IPS-18c (cell line): ENCODE measurements at regions not wholly inside any gene's neighbourhood (a gene's known extent, or its start where the extent isn't known, plus 50 kb on each side); places are given as distances from the start of the nearest gene placed in this dataset.

Experiments
- H3K4me3 ChIP-seq: 2 replicates; pipeline ENCODE4 v1.7.0; 2013; ENCODE audit warnings: low read depth, mild to moderate bottlenecking, low read length, moderate library complexity; ENCODE audit not compliant: insufficient read depth
- H3K9me3 ChIP-seq: one replicate; pipeline ENCODE4 v1.6.1; 2013; ENCODE audit warnings: mild to moderate bottlenecking, low read length, moderate library complexity; ENCODE audit not compliant: control insufficient read depth, insufficient read depth

- no peak overlapping the region for H3K4me3 ChIP-seq
- no peaks in the 10 kb centered on the region for H3K9me3 ChIP-seq
These were observed 263.4 kb upstream of the MAN1A1 start for GRCh38 chr6:119612911-119613381.

DNA sequence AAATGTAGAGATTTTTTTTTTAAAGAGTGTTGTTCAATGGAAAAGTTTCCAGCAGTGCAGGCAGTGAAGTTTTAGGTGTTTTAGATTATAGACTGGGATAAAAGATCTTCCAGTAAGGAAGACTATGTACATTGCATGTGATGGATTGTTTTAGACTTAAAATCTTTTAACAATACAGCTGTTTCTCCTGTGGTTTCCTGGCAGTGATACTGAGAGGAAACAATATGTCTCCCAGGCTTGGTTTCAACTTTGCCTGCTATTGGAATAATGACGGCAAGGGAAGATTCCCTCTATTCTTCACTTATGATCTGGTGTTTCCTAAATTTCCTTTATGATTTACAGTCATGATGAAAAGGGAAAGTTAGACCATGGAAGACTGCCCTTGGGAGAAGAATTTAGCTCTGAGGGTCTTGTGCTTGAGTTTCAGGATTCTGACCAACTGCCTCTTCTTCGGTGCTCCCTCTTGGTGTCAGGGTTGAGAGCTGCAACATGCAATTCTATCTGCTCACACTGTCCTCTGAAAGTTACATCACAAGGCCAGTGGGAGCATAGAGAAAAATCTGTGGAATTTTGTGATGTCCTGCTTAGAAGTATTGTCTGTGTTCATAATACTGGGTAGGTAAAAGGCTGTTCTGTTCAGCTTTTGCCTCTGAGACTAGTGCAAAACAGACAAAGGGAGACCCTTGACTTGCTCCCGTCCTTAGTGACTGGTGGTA, 262.8 kb upstream of the MAN1A1 start:
- H3K9me3 ChIP-seq, result no peaks in the 10 kb centered on the region
- H3K4me3 ChIP-seq, result no peak overlapping the region

GRCh38 chr6:119610754-119611153, 261.2 kb upstream of the MAN1A1 start:
- Histone ChIP-seq H3K9me3 (no peaks in the 10 kb centered on the region), H3K4me3 (no peak overlapping the region)

GRCh38 chr6:119610265-119610664, 260.7 kb upstream of the MAN1A1 start:
- no peaks in the 10 kb centered on the region for H3K9me3 ChIP-seq
- H3K4me3 ChIP-seq, result no peak overlapping the region

- no peaks in the 10 kb centered on the region for H3K9me3 ChIP-seq
- no peak overlapping the region for H3K4me3 ChIP-seq
These were observed 260.3 kb upstream of the MAN1A1 start for GRCh38 chr6:119609865-119610264.

GRCh38 chr6:119608994-119609393, 259.4 kb upstream of the MAN1A1 start:
- H3K9me3 ChIP-seq, result no peaks in the 10 kb centered on the region
- no peak overlapping the region for H3K4me3 ChIP-seq

DNA sequence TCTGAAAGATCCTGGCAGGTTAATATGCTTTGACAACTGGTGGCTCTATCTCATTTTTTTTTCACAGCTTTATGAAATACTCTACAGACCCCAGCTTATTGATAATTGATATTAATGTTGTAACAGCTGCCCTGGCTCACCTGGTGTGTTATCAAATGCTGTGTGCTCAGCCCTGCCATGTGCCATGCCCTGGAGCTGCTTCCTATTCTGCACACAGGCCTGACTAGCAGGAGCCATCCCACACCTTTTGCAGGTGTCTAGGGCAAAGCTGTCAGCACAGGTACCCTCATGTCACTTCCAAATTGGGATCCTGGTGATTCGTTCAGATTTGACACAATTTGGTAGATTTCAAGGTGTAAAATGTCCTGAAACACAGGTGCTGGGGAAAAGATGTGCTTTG, 254.6 kb upstream of the MAN1A1 start:
- Histone ChIP-seq H3K4me3 (no peak overlapping the region), H3K9me3 (no peaks in the 10 kb centered on the region)

DNA sequence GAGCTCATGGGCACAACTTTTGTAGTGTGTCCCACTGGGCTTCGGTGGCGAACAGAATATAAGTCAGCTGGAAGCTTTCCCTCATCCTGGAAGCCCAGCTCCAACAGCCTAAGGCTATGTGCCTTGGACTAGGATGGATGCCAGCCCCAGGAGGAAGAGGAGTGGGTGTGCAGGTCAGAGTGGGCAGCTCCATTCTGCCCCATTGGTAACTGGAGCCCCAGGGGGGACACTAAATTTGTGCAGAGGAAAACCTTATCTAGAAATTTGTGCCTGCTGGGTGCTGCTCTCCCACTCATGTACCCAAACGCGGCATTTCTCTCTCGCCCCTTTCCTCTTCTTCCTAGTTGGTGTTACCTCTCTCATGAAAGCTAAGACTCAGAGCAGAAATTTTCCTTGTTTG, 253.9 kb upstream of the MAN1A1 start:
- Histone ChIP-seq H3K9me3 (no peaks in the 10 kb centered on the region), H3K4me3 (no peak overlapping the region)

- no peak overlapping the region for H3K4me3 ChIP-seq
- H3K9me3 ChIP-seq, result no peaks in the 10 kb centered on the region
These were observed 252.9 kb upstream of the MAN1A1 start for GRCh38 chr6:119602215-119603178.

DNA sequence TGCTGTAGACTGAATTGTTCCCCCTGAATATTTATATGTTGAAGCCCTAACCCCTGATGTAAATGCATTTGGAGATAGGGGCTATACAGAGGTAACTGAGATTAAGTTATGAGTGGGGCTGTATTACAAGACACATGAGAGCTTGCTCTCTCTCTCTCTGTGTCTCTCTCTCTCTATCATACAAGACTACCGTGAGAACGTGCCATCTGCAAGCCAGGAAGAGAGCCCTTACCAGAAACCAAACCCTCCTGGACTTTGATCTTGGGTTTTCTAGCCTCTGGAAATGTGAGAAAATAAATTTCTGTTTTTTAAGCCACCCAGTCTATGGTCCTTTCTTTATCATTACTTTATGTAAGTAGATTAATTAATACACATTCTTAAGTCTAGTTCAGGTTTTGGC, 249.3 kb upstream of the MAN1A1 start:
- no peaks in the 10 kb centered on the region for H3K9me3 ChIP-seq
- H3K4me3 ChIP-seq, result no peak overlapping the region

DNA sequence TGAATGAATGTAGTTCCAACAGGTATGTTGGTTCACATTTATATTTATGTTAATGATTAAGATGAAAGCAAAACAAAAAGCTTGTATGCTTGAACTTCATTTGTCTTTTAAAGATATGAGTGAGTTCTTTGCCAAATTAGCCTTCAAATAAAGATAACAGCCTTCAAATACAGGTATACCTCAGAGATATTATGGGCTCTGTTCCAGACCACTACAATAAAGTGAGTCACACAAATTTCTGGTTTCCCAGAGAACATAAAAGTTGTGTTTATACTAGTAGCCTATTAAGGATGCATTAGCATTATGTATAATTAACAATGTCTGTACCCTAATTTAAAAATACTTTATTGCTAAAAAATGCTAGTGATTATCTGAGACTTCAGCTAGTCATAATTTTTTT, 245.3 kb upstream of the MAN1A1 start:
- no peak overlapping the region for H3K4me3 ChIP-seq

DNA sequence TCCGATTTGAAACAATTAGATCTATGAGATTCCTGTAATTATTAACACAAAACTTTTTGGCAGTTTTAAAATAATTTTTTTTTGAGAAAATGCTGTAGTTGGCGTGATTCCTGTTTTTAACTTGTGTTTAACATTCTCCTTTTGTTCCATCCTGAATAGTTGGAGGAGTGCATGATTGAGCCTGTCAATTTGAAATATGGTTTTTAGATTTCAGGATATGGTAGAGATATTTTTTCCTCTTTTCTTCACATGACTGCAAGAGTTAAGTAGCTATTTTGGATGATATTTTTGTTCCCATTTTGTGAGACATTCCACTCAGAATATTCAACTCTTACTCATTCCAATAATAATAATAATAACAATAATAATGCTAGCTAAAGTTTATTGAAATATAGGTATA, 241.7 kb upstream of the MAN1A1 start:
- H3K4me3 ChIP-seq, result no peak overlapping the region
- no peaks in the 10 kb centered on the region for H3K9me3 ChIP-seq

More for the DNA sequence above, 245.3 kb upstream of the MAN1A1 start:
- H3K9me3 ChIP-seq, result no peaks in the 10 kb centered on the region

DNA sequence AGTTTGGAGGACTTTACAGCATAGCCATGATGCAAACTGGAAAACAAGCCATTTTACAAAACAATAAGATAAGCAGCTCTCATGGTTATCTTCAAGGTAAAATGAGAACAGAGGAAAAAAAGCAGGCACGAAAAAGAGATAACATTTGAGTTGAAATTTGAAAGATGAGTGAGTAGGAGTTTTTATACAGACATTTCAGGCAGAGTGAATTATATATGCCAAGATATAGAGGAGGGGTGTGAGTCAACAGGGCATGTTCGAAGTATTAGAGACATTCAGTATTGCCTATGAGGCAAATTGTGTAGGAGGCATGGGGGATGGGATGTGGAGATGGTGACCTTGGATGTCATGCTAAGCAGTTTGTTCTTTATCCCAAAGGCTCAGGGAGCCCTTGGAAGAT, 240.5 kb upstream of the MAN1A1 start:
- Histone ChIP-seq H3K9me3 (no peaks in the 10 kb centered on the region), H3K4me3 (no peak overlapping the region)

- Histone ChIP-seq H3K9me3 (no peaks in the 10 kb centered on the region), H3K4me3 (no peak overlapping the region)
These were observed 238.0 kb upstream of the MAN1A1 start for GRCh38 chr6:119587537-119587936.

DNA sequence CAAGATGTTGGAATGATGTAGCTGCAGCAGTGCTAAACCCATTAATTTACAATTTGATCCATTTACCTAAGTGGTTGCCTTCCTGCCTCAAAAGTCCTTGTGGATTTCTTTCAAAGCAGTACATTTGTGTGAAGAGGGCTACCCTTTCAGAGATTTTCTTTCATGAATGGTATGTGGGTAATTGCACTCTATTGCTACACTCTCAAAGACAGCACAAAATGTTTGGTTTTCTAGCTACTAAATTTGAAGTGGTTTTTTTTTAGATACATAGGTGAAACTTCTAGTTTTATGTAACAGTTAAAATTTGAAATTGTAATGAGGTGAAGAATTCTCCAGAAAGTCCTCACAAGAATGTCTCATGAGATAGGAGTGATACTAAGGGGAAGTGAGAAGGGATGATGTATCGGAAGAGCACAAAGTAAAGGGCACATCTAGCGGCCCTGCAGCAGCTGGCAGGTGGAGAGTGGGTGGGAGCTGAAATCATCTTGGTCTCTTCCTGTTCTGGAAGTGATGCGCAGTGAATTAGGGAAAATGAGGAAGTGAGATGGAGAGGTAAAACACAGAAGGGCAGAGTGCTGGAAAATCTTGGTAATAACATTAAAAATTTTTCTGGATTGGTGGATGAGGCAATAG, 236.8 kb upstream of the MAN1A1 start:
- no peak overlapping the region for H3K4me3 ChIP-seq

GRCh38 chr6:119584088-119584487, 234.5 kb upstream of the MAN1A1 start:
- Histone ChIP-seq H3K4me3 (no peak overlapping the region), H3K9me3 (no peaks in the 10 kb centered on the region)

More for the DNA sequence above, 236.8 kb upstream of the MAN1A1 start:
- no peaks in the 10 kb centered on the region for H3K9me3 ChIP-seq

- H3K4me3 ChIP-seq, result no peak overlapping the region
- H3K9me3 ChIP-seq, result no peaks in the 10 kb centered on the region
These were observed 231.7 kb upstream of the MAN1A1 start for GRCh38 chr6:119581220-119581619.

GRCh38 chr6:119575721-119576120, 226.2 kb upstream of the MAN1A1 start:
- no peak overlapping the region for H3K4me3 ChIP-seq
- H3K9me3 ChIP-seq, result no peaks in the 10 kb centered on the region
